Hematopoietic multipotent progenitor cell treated with erythropoietin and hydrocortisone succinate and interleukin-3 and kit ligand, for 17 days (in vitro differentiated cells): ENCODE measurements at regions not wholly inside any gene's neighbourhood (a gene's known extent, or its start where the extent isn't known, plus 50 kb on each side); places are given as distances from the start of the nearest gene placed in this dataset.

Experiments used
- DNase-seq: peaks from one replicate; pipeline ENCODE4 v3.0.0-alpha.2; 2015; ENCODE audit warnings: low spot score

DNA sequence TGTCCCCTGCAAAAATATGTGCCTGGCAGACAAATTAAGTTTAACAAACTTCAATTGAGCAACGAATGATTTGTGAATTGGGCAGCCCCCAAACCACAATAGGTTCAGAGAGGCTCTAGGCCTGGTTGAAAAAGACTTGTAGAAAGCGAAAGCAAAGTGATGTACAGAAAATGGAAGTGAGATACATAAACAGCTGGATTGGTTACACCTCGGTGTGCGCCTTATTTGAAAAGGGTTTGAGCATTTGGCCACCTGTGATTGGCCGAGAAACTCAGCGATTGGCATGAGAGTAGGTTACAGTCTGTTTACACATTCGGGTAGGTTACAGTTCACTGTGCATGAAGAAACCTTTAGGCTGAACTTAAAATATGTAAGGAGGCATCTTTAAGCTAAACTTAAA is 136.9 kb downstream of the CD83 start:
- DNase-seq = no peak

DNA sequence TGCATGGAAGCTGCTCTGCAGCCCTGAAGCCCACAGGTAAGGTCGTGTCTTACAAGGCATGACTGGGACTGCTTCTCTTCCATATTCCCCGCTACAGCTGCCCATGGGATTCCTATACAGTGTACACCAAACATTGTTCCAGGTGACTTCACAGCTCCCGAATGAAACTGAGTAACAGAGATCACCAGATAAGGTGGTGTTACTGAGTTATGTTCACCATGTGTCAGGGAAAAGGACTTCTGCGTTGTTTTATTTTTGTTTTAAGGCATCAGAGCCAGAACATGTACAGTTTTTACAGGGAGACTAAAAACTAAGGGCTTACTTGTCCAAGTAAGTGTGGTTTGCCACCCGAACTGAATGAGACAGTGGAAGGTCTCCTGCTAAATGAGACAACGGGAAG is 138.3 kb downstream of the CD83 start:
- no peak for DNase-seq

GRCh38 chr6:14258117-14258516 is 140.5 kb downstream of the CD83 start:
- no peak for DNase-seq

DNA sequence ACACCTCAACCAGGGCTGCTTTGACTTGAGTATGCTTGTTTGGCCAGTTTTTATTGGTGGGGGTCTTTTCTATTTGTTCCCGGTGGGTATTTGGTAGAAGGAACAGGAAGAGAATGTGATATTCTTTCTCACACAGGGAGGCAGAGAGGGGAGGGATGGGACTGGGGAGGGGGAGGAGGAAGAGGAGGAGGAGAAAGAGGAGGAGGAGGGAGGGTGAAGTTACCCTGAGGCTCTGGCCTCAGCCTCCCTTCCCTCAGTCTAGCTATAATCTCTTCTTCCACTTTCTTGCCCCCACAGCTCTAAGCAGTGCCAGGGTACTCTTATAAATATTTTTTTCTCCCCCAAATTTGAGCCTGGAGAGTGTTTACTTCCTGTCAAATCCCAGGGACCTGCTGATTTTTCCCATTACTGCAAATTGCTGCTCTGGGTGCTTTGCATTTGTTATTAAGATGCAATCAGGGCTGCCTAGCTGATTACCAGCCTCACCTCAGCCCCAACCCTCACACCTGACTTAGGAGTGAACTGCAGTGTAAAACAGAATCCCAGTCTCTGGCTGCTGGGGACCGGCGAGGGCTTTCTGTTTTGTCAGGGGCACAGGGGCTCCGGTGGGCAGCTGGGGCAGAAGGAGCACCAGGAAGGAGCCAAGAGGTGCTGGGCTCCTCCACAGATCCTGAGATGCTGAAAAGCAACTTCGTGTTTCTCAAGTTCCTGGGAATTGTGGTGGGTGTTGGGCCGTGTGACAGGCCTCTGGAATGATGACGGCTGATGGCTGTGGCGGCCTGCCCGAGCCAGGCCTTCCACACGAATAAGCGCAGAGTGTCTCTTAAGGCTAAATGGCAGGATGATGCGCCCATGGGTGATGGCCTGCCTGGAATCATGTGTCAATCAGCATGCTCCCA is 141.4 kb downstream of the CD83 start:
- DNase-seq = no peak

GRCh38 chr6:14259594-14260152 is 142.1 kb downstream of the CD83 start:
- no peak for DNase-seq

DNA sequence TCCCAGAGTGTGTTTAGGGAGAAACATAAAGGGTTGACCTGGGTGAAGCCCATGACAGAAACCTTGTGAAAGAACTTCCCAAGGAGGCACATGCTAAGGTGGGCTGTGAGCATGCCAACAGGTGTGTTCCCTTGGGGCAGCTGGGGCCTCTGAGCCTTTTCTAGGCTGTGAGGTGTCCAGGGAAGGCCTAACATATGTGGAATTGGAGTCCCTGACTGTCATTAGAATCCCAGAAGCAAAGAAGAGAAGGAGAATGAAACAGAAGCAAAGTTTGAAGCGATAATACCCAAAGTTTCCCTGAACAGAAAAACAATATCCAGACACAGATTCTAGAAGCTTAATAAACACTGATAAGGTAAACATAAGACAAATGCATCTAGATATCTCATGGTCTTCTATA is 143.3 kb downstream of the CD83 start:
- no peak for DNase-seq

GRCh38 chr6:14263881-14264424 is 146.4 kb downstream of the CD83 start:
- no peak for DNase-seq

- DNase-seq = no peak
Observed at GRCh38 chr6:14265049-14266021, 147.8 kb downstream of the CD83 start.

GRCh38 chr6:14266266-14266665 is 148.7 kb downstream of the CD83 start:
- no peak for DNase-seq

GRCh38 chr6:14267885-14268660 is 150.5 kb downstream of the CD83 start:
- no peak for DNase-seq

GRCh38 chr6:14269436-14269835 is 151.9 kb downstream of the CD83 start:
- no peak for DNase-seq

- DNase-seq = no peak
Observed at GRCh38 chr6:14270142-14270893, 152.7 kb downstream of the CD83 start.

DNA sequence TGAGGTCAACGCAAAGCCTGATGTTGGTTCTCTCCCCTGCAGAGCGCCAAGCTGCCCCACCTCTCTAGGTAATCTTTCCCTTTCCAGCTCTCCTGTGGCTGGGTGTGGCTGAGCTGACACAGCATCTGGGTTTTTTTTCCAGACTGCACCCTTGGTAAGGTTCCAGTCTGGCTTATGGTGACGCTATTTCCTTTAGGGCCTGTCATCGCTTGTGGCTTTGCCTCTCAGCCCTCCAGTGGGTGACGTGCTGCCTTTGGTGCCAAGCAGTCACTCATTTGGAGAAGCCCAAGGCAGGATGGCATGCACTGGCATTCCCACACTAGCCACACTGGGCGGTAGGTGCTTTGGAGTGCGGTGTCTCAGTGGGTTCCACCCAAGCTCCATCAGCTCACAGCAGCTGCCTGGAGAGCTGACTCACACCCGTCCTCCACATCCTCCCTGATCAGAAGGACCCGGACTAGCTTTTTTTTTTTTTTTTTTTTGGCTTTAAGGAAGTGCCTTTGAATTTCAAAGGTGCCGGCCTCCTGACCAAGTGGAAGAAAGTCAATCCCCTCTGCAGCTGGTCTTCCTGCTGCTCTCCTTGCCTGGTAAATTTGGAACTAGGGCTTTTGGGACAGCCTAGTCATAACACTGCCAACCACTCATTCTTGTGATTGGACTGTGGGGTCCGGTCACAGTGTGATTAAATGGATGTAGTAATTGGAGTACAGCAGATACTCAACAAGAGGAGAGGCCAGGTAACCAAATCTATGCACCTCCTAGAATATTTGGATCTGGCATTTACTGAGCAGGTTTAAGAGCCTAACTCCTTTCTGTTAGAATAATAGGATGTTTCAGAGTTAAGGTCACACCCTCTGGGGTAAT is 153.6 kb downstream of the CD83 start:
- DNase-seq = peak; percentile 72

DNA sequence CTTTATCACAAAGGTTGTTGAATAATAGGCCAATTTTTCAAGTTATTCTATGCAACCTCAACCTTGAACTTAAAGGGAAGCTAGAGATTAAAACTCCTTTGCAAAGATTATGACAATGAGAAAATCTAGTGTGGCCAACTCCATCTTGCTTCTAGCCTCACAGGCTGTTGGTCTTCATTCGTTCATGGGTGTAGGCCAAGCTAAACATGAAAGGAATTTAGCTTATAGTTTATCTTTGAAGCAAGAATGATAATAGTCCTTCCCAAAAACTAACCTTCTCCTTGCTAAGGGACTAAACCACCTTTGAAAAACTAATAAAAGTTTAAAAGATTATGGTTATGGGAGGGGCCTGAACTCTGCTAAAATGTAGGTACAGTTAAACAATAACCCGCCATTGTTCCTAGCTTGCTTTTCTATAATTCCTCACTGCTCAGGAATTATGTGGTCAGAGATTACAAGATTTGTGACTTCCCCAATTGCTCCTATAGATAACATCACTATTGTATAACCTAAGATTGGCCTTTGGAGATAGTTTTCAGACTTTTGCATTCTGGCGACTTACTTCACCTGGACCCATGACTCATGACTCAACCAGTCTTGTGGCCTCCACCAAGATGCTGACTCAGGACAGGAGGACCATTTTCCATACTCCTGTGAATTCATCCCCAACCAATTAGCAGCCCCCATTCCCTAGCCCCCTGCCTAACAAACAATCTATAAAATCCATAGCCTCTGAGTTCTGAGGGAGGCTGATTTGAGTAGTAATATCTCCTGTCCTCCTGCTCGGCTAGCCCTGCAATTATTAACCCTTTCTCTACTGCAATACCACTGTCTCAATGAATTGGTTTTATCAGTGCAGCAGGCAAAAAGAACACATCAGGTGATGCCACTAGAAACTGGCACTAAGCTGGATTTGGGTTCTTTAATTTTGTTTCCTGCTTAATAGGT is 154.5 kb downstream of the CD83 start:
- DNase-seq = no peak

- DNase-seq = peak; percentile 47
Observed at GRCh38 chr6:14272737-14273085, 155.1 kb downstream of the CD83 start.

GRCh38 chr6:14273191-14273590 is 155.6 kb downstream of the CD83 start:
- DNase-seq = no peak

- no peak for DNase-seq
Observed at GRCh38 chr6:14274016-14274415, 156.4 kb downstream of the CD83 start.
